ENCODE measurements at regions not wholly inside any gene's neighbourhood (a gene's known extent, or its start where the extent isn't known, plus 50 kb on each side); places are given as distances from the start of the nearest gene placed in this dataset.

GRCh38 chr10:8462565-8462964 lies 408.1 kb downstream of the GATA3 start:
- TF ChIP-seq CTCF (IDR thresholded peaks at IDR 0.05; ENCODE audit: poor library complexity) (no peak), EZH2 (IDR thresholded peaks at IDR 0.05; ENCODE audit: borderline replicate concordance) (no peak)
